Left ventricle myocardium inferior (tissue), 1 donor: ENCODE measurements at regions not wholly inside any gene's neighbourhood (a gene's known extent, or its start where the extent isn't known, plus 50 kb on each side); places are given as distances from the start of the nearest gene placed in this dataset.

Experiments
- DNase-seq: peaks from one replicate; pipeline ENCODE4 v3.0.0-alpha.2; 2020
- H3K27ac ChIP-seq: fragments of 200-600 bp; replicated peaks from 2 replicates; pipeline ENCODE4 v1.8.0; 2021
- H3K27me3 ChIP-seq: fragments of 200-600 bp; 2 replicates; pipeline ENCODE4 v1.8.0; 2021; ENCODE audit warnings: low read depth
- H3K36me3 ChIP-seq: fragments of 200-600 bp; 2 replicates; pipeline ENCODE4 v1.8.0; 2021
- H3K4me1 ChIP-seq: fragments of 200-600 bp; 2 replicates; pipeline ENCODE4 v1.8.0; 2021
- H3K4me3 ChIP-seq: fragments of 200-600 bp; 2 replicates; pipeline ENCODE4 v1.8.0; 2021; ENCODE audit warnings: mild to moderate bottlenecking, moderate library complexity
- H3K9me3 ChIP-seq: fragments of 200-600 bp; replicated peaks from 2 replicates; pipeline ENCODE4 v1.8.0; 2021
- CTCF ChIP-seq: fragments of 200-600 bp; IDR thresholded peaks from 2 replicates; pipeline ENCODE4 v1.8.0; 2021; ENCODE audit warnings: antibody characterized with exemption, mild to moderate bottlenecking, borderline replicate concordance
- intact Hi-C: fragments of 100-400 bp; cut with micrococcal nuclease; formaldehyde crosslinking; loops from one replicate; pipeline ENCODE4 v1.11.0; 2022
- donor health status: DM: no; HTN: yes; CAD: no; lungs with severe emphysema.

- no peak for DNase-seq
- Histone ChIP-seq H3K9me3 (no peaks in the 10 kb centered on the region), H3K27ac (no peak overlapping the region), H3K27me3 (peaks cover 24% of the 10 kb centered on the region), H3K4me3 (no peak overlapping the region), H3K36me3 (no peaks in the 10 kb centered on the region), H3K4me1 (peaks cover 11% of the 10 kb centered on the region)
- intact Hi-C loops: no loop called here
- no peak for TF ChIP-seq CTCF
Observed at GRCh38 chr10:6734286-6734685, 154.2 kb upstream of the PRKCQ start.

DNA sequence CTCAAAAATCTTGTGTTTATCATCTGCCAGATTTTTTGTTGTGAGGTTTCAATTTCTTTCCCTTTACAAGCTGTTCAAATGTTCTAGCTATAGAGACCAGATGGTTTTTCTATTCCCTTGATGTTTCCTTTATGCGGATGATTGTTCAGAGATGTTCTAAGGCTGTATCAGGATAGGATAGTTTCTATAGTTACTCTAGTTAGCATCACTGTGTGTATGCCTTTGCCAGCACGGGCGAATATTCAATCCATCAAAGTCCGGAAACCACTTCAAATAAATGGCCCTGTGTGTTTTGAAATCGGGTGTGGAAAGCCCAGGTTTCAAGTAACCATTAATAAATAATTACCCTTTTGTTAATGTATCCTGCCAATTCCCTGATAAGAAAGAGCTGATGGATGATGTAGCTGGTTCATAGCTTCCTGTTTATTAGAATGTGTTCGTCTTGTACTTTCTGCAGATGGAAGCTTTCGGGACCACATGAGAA is 149.8 kb upstream of the PRKCQ start:
- Histone ChIP-seq H3K27me3 (peaks cover 54% of the 10 kb centered on the region), H3K4me3 (no peak overlapping the region), H3K36me3 (no peaks in the 10 kb centered on the region), H3K4me1 (no peaks in the 10 kb centered on the region), H3K9me3 (no peaks in the 10 kb centered on the region), H3K27ac (peak overlapping the region; percentile 47)
- no peak for TF ChIP-seq CTCF
- DNase-seq: no peak
- intact Hi-C loops: no loop called here

- peak; percentile 17 for DNase-seq
- Histone ChIP-seq H3K9me3 (no peaks in the 10 kb centered on the region), H3K4me1 (no peaks in the 10 kb centered on the region), H3K4me3 (no peak overlapping the region), H3K27ac (peak overlapping the region; percentile 47), H3K36me3 (no peaks in the 10 kb centered on the region), H3K27me3 (peaks cover 54% of the 10 kb centered on the region)
- intact Hi-C loops: no loop called here
- no peak for TF ChIP-seq CTCF
Observed at GRCh38 chr10:6729071-6729774, 149.1 kb upstream of the PRKCQ start.

DNA sequence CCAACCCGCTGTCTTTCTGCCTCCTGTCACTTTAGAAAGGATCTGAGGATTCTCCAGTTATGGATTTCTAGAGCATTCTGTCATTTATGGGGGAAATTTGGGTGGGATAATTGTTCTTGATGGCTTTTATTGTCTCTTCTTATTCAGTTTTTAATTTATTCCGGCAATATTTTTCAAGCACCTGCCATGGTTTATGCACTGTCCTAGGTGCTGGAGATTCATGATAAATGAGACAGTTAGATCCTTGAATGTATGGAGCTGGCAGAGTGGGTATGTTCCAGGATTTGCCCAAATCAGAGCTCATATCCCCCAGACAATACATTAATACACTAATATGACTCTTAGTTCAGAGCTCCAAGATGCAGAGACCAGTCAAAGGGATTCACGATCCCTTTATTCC is 146.8 kb upstream of the PRKCQ start:
- intact Hi-C loops: no loop called here
- Histone ChIP-seq H3K4me3 (no peak overlapping the region), H3K9me3 (no peaks in the 10 kb centered on the region), H3K36me3 (no peaks in the 10 kb centered on the region), H3K27ac (no peak overlapping the region), H3K27me3 (peaks cover 69% of the 10 kb centered on the region), H3K4me1 (peaks cover 10% of the 10 kb centered on the region)
- no peak for TF ChIP-seq CTCF
- DNase-seq: no peak

DNA sequence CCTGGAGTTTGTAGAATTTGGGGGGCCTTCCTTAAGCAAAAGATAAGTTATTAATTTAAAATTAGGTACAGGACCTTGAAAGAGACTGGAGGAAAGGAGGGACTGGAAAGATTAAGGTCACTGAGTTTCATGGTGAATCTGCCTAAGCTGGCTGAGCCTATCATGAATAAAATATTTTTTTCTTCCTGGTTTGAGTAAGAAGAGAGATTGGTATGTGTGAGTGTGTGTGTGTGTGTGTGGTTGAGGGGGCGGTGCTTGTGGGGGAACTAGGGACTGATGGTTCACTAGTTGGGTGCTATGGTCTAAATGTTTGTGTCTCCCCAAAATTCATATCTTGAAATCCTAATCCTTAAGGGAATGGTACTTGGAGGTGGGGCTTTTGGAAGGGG is 142.5 kb upstream of the PRKCQ start:
- no peak for TF ChIP-seq CTCF
- no peaks in the 10 kb centered on the region for H3K36me3 ChIP-seq
- H3K27ac ChIP-seq: peak overlapping the region; percentile 70
- intact Hi-C loops: no loop called here
- no peaks in the 10 kb centered on the region for H3K9me3 ChIP-seq
- peaks cover 72% of the 10 kb centered on the region for H3K27me3 ChIP-seq
- no peak overlapping the region for H3K4me3 ChIP-seq
- no peak for DNase-seq
- peaks cover 14% of the 10 kb centered on the region for H3K4me1 ChIP-seq
